Gastroesophageal sphincter (tissue), 3 donors: ENCODE measurements at regions not wholly inside any gene's neighbourhood (a gene's known extent, or its start where the extent isn't known, plus 50 kb on each side); places are given as distances from the start of the nearest gene placed in this dataset.

ENCODE experiments used
- CTCF ChIP-seq, 4 experiments: fragments of 200-600 bp in 2 of 4; fragments of 450-650 bp in 2 of 4; sonication (generic) in 1 of 4; IDR thresholded peaks; one replicate each; pipeline ENCODE4 v1.5.1; 2017 to 2019; ENCODE audit warnings: antibody characterized with exemption in 4 of 4, mild to moderate bottlenecking in 2 of 4, moderate library complexity in 2 of 4
- EP300 ChIP-seq: sonication (generic); formaldehyde crosslinking; IDR thresholded peaks from one replicate; pipeline ENCODE4 v1.6.1; 2017; ENCODE audit warnings: antibody characterized with exemption, mild to moderate bottlenecking
- POLR2A ChIP-seq, 2 donors: fragments of 450-650 bp; IDR thresholded peaks; one replicate each; pipeline ENCODE4 v1.6.1; 2017; ENCODE audit warnings: antibody characterized with exemption in 2 of 2, mild to moderate bottlenecking in 2 of 2, moderate library complexity in 1 of 2
- POLR2AphosphoS5 ChIP-seq: sonication (generic); formaldehyde crosslinking; IDR thresholded peaks from one replicate; pipeline ENCODE4 v1.6.1; 2017; ENCODE audit warnings: antibody characterized with exemption

- TF ChIP-seq POLR2AphosphoS5 (no peak), POLR2A (IDR thresholded peaks at IDR 0.05) (no peak), CTCF (IDR thresholded peaks at IDR 0.05) (no peak), EP300 (no peak)
Observed at GRCh38 chr18:24825397-24825796, 365.0 kb downstream of the HRH4 start.
